Suprapubic skin (tissue), 4 donors: ENCODE measurements at regions not wholly inside any gene's neighbourhood (a gene's known extent, or its start where the extent isn't known, plus 50 kb on each side); places are given as distances from the start of the nearest gene placed in this dataset.

Source experiments
- DNase-seq, 2 donors: peaks; one replicate each; pipeline ENCODE4 v3.0.0-alpha.2; 2019; ENCODE audit warnings: low spot score in 2 of 2
- H3K27ac ChIP-seq: fragments of 200-600 bp; sonication (generic); one replicate; pipeline ENCODE4 v1.5.1; 2019
- H3K27me3 ChIP-seq: fragments of 200-600 bp; sonication (generic); one replicate; pipeline ENCODE4 v1.5.1; 2019
- H3K36me3 ChIP-seq: fragments of 200-600 bp; sonication (generic); one replicate; pipeline ENCODE4 v1.5.1; 2019
- H3K4me1 ChIP-seq: fragments of 200-600 bp; sonication (generic); one replicate; pipeline ENCODE4 v1.5.1; 2019
- H3K4me3 ChIP-seq: fragments of 200-600 bp; sonication (generic); one replicate; pipeline ENCODE4 v1.5.1; 2019; ENCODE audit warnings: mild to moderate bottlenecking
- H3K9me3 ChIP-seq: fragments of 200-600 bp; sonication (generic); one replicate; pipeline ENCODE4 v1.5.1; 2019
- EP300 ChIP-seq: sonication (generic); formaldehyde crosslinking; IDR thresholded peaks from one replicate; pipeline ENCODE4 v1.6.1; 2017; ENCODE audit warnings: antibody characterized with exemption
- POLR2A ChIP-seq, 2 donors: fragments of 450-650 bp; IDR thresholded peaks; one replicate each; pipeline ENCODE4 v1.6.1; 2017; ENCODE audit warnings: antibody characterized with exemption in 2 of 2, mild to moderate bottlenecking in 2 of 2, moderate library complexity in 2 of 2
- POLR2AphosphoS5 ChIP-seq, 3 donors: sonication (generic); formaldehyde crosslinking; IDR thresholded peaks; one replicate each; pipeline ENCODE4 v1.6.1; 2017; ENCODE audit warnings: antibody characterized with exemption in 3 of 3
- WGBS: methylation state at CpG from one replicate; pipeline ENCODE4 v1.1.5; 2018; 5-methylcytosine and 5-hydroxymethylcytosine counted together
- TF ChIP-seq, protein P1 (sequence below), 2 donors: fragments of 200-600 bp in 1 of 2; fragments of 450-650 bp in 1 of 2; sonication (generic) in 1 of 2; IDR thresholded peaks; one replicate each; pipeline ENCODE4 v1.5.1; 2016 to 2019; ENCODE audit warnings: antibody characterized with exemption in 2 of 2, mild to moderate bottlenecking in 1 of 2, moderate library complexity in 1 of 2

- DNase-seq, result no peak
- Histone ChIP-seq H3K4me3 (no peak overlapping the region), H3K27me3 (no peaks in the 10 kb centered on the region), H3K9me3 (no peaks in the 10 kb centered on the region), H3K27ac (no peak overlapping the region), H3K4me1 (peaks cover 19% of the 10 kb centered on the region), H3K36me3 (no peaks in the 10 kb centered on the region)
- TF ChIP-seq POLR2AphosphoS5 (IDR thresholded peaks at IDR 0.05), result no peak
- TF ChIP-seq, protein P1, sequence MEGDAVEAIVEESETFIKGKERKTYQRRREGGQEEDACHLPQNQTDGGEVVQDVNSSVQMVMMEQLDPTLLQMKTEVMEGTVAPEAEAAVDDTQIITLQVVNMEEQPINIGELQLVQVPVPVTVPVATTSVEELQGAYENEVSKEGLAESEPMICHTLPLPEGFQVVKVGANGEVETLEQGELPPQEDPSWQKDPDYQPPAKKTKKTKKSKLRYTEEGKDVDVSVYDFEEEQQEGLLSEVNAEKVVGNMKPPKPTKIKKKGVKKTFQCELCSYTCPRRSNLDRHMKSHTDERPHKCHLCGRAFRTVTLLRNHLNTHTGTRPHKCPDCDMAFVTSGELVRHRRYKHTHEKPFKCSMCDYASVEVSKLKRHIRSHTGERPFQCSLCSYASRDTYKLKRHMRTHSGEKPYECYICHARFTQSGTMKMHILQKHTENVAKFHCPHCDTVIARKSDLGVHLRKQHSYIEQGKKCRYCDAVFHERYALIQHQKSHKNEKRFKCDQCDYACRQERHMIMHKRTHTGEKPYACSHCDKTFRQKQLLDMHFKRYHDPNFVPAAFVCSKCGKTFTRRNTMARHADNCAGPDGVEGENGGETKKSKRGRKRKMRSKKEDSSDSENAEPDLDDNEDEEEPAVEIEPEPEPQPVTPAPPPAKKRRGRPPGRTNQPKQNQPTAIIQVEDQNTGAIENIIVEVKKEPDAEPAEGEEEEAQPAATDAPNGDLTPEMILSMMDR (IDR thresholded peaks at IDR 0.05), result no peak
- no peak for TF ChIP-seq POLR2A (IDR thresholded peaks at IDR 0.05)
- no peak for TF ChIP-seq EP300
- WGBS, result 52% methylated on average over 5 of the region's 5 CpGs
Measured at GRCh38 chr15:91528801-91529200, 324.7 kb upstream of the SLCO3A1 start.

- H3K9me3 ChIP-seq, result no peaks in the 10 kb centered on the region
- 67% methylated on average over 5 of the region's 5 CpGs for WGBS
- no peak overlapping the region for H3K27ac ChIP-seq
- TF ChIP-seq EP300 (no peak), POLR2AphosphoS5 (IDR thresholded peaks at IDR 0.05) (no peak), POLR2A (IDR thresholded peaks at IDR 0.05) (no peak)
- TF ChIP-seq, protein P1 (IDR thresholded peaks at IDR 0.05), result no peak
- DNase-seq, result no peak
- no peak overlapping the region for H3K4me3 ChIP-seq
- H3K4me1 ChIP-seq, result peaks cover 19% of the 10 kb centered on the region
- H3K36me3 ChIP-seq, result no peaks in the 10 kb centered on the region
- H3K27me3 ChIP-seq, result no peaks in the 10 kb centered on the region
Measured at GRCh38 chr15:91529534-91529933, 324.0 kb upstream of the SLCO3A1 start.

DNA sequence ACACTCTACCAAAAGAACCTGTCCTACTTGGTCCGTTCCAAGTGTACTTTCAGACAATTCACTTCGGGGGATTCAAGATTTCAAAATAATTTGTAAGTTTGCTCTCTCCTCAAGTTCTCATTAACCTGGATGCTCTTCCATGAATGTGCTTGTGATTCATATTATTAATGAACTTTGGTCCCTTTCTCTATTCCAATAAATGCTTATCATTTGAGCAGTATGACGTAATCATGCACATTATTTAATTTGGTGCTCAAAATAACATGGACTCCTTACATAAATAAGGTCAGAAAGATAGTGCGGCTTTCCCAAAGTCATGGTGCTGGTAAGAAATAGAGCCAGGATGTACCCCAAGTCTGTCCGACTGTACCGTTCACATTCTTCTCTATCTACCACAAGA, 323.2 kb upstream of the SLCO3A1 start:
- H3K27me3 ChIP-seq, result no peaks in the 10 kb centered on the region
- H3K4me3 ChIP-seq, result no peak overlapping the region
- DNase-seq, result no peak
- no peak overlapping the region for H3K27ac ChIP-seq
- no peaks in the 10 kb centered on the region for H3K36me3 ChIP-seq
- H3K4me1 ChIP-seq, result peaks cover 19% of the 10 kb centered on the region
- TF ChIP-seq EP300 (no peak), POLR2AphosphoS5 (IDR thresholded peaks at IDR 0.05) (no peak), POLR2A (IDR thresholded peaks at IDR 0.05) (no peak)
- TF ChIP-seq, protein P1 (IDR thresholded peaks at IDR 0.05), result no peak
- no peaks in the 10 kb centered on the region for H3K9me3 ChIP-seq
- 82% methylated on average over 6 of the region's 6 CpGs for WGBS

GRCh38 chr15:91530956-91531582, 322.4 kb upstream of the SLCO3A1 start:
- Histone ChIP-seq H3K4me3 (no peak overlapping the region), H3K36me3 (no peaks in the 10 kb centered on the region), H3K4me1 (peaks cover 21% of the 10 kb centered on the region), H3K9me3 (no peaks in the 10 kb centered on the region), H3K27me3 (no peaks in the 10 kb centered on the region), H3K27ac (no peak overlapping the region)
- WGBS, result 74% methylated on average over 9 of the region's 9 CpGs
- no peak for DNase-seq
- TF ChIP-seq, protein P1 (IDR thresholded peaks at IDR 0.05), result no peak
- TF ChIP-seq POLR2A (IDR thresholded peaks at IDR 0.05) (no peak), POLR2AphosphoS5 (IDR thresholded peaks at IDR 0.05) (no peak), EP300 (no peak)

- H3K4me1 ChIP-seq, result peaks cover 20% of the 10 kb centered on the region
- WGBS, result 98% methylated on average over 2 of the region's 2 CpGs
- H3K36me3 ChIP-seq, result no peaks in the 10 kb centered on the region
- no peak overlapping the region for H3K27ac ChIP-seq
- no peak for DNase-seq
- H3K27me3 ChIP-seq, result no peaks in the 10 kb centered on the region
- H3K9me3 ChIP-seq, result no peaks in the 10 kb centered on the region
- TF ChIP-seq EP300 (no peak), POLR2AphosphoS5 (IDR thresholded peaks at IDR 0.05) (no peak), POLR2A (IDR thresholded peaks at IDR 0.05) (no peak)
- TF ChIP-seq, protein P1 (IDR thresholded peaks at IDR 0.05), result no peak
- H3K4me3 ChIP-seq, result no peak overlapping the region
Measured at GRCh38 chr15:91534235-91534634, 319.3 kb upstream of the SLCO3A1 start.
